HCT116 (cell line): ENCODE measurements at regions not wholly inside any gene's neighbourhood (a gene's known extent, or its start where the extent isn't known, plus 50 kb on each side); places are given as distances from the start of the nearest gene placed in this dataset.

Source experiments
- ATAC-seq: fragments of 200-7000 bp; cut with Tn5 transposase; 2 replicates; pipeline ENCODE4 v1.9.1; 2020; ENCODE audit warnings: mild to moderate bottlenecking, moderate library complexity
- BruUV-seq: library from RNA; stranded (reverse); fragments of 400-500 nt; replicated peaks from 2 replicates; lab custom pipeline; 2021; lab: Mats Ljungman, UMichigan
- CTCF ChIA-PET: fragments of 300-600 bp; sonication (Branson Sonifier 250); formaldehyde crosslinking; loops from one replicate; lab custom pipeline; 2021; ENCODE audit warnings: antibody characterized with exemption; lab: Charles Lee
- POLR2A ChIA-PET: fragments of 300-600, 350-600 bp; sonication (Branson Sonifier 250); formaldehyde crosslinking; loops from one replicate; lab custom pipeline; 2021; ENCODE audit warnings: antibody characterized with exemption; lab: Charles Lee
- RAD21 ChIA-PET, 2 experiments: fragments of 300-600 bp; sonication (Branson Sonifier 250); formaldehyde crosslinking; loops; one replicate each; lab custom pipeline; 2023; ENCODE audit warnings: low total read pairs in 2 of 2; ENCODE audit not compliant: uncharacterized antibody in 2 of 2, unreplicated experiment in 2 of 2, low non-redundant PET in 1 of 2; lab: Charles Lee
- DNase-seq: peaks from one replicate; pipeline ENCODE4 v3.0.0-alpha.2; 2010; ENCODE audit warnings: low read depth, low spot score
- H2AFZ ChIP-seq: fragments of 200-600 bp; shearing (Covaris generic), sonication (generic); 2 replicates; pipeline ENCODE4 v1.6.1; 2017; ENCODE audit warnings: low read depth, mixed run types, mixed read lengths, antibody characterized with exemption, low read length; ENCODE audit not compliant: poor library complexity, severe bottlenecking
- H3K27ac ChIP-seq: 2 replicates; pipeline ENCODE4 v1.5.1; 2012; ENCODE audit warnings: low read depth, low read length
- H3K27me3 ChIP-seq: fragments of 200-600 bp; sonication (generic); 2 replicates; pipeline ENCODE4 v1.6.1; 2016; ENCODE audit warnings: mixed run types, low read length, mixed read lengths; ENCODE audit not compliant: insufficient read depth
- H3K36me3 ChIP-seq, 2 experiments: fragments of 200-500 bp in 1 of 2; fragments of 200-600 bp in 1 of 2; sonication (Bioruptor generic) in 1 of 2; sonication (generic) in 1 of 2; 2 replicates each; pipeline versions ENCODE4 v1.5.1 to v1.6.1; 2014 to 2016; ENCODE audit warnings: low read length in 2 of 2, inconsistent platforms in 1 of 2, mixed read lengths in 1 of 2, mixed run types in 1 of 2; ENCODE audit not compliant: insufficient read depth in 2 of 2, control insufficient read depth in 1 of 2
- H3K4me1 ChIP-seq, 2 experiments: fragments of 200-600 bp in 1 of 2; sonication (generic) in 1 of 2; 2 replicates each; pipeline versions ENCODE4 v1.5.1 to v1.6.1; 2012 to 2017; ENCODE audit warnings: low read length in 2 of 2, inconsistent platforms in 1 of 2, mild to moderate bottlenecking in 1 of 2, mixed read lengths in 1 of 2, mixed run types in 1 of 2, moderate library complexity in 1 of 2; ENCODE audit not compliant: insufficient read depth in 2 of 2, control insufficient read depth in 1 of 2
- H3K4me2 ChIP-seq: fragments of 200-600 bp; sonication (generic); 2 replicates; pipeline ENCODE4 v1.6.1; 2017; ENCODE audit warnings: mixed run types, low read length, mixed read lengths
- H3K4me3 ChIP-seq, 2 experiments: fragments of 200-600 bp in 1 of 2; sonication (generic) in 1 of 2; replicated peaks in 1 of 2; 2 replicates each; pipeline ENCODE4 v1.5.1; 2011 to 2016; ENCODE audit warnings: low read length in 2 of 2, control low read depth in 1 of 2, low read depth in 1 of 2, mild to moderate bottlenecking in 1 of 2, mixed read lengths in 1 of 2, mixed run types in 1 of 2
- H3K79me2 ChIP-seq: fragments of 200-600 bp; sonication (generic); 2 replicates; pipeline ENCODE4 v1.6.1; 2017; ENCODE audit warnings: mild to moderate bottlenecking, mixed run types, low read length, moderate library complexity, mixed read lengths; ENCODE audit not compliant: insufficient read depth
- H3K9ac ChIP-seq: fragments of 200-600 bp; sonication (generic); 2 replicates; pipeline ENCODE4 v1.6.1; 2016; ENCODE audit warnings: low read length, mixed read lengths
- H3K9me2 ChIP-seq: fragments of 200-600 bp; sonication (generic), shearing (Covaris generic); 2 replicates; pipeline ENCODE4 v1.6.1; 2017; ENCODE audit warnings: mixed run types, mild to moderate bottlenecking, moderate library complexity; ENCODE audit not compliant: insufficient read depth
- H3K9me3 ChIP-seq, 2 experiments: fragments of 200-500 bp in 1 of 2; fragments of 200-600 bp in 1 of 2; sonication (Bioruptor generic) in 1 of 2; sonication (generic) in 1 of 2; 2 replicates each; pipeline ENCODE4 v1.6.1; 2014 to 2017; ENCODE audit warnings: low read length in 2 of 2, mixed read lengths in 2 of 2, inconsistent platforms in 1 of 2, low read depth in 1 of 2, mild to moderate bottlenecking in 1 of 2, mixed run types in 1 of 2, moderate library complexity in 1 of 2; ENCODE audit not compliant: control insufficient read depth in 1 of 2, insufficient read depth in 1 of 2
- H4K20me1 ChIP-seq: fragments of 200-600 bp; sonication (generic), shearing (Covaris generic); 2 replicates; pipeline ENCODE4 v1.6.1; 2017; ENCODE audit warnings: mixed run types, mild to moderate bottlenecking, moderate library complexity; ENCODE audit not compliant: insufficient read depth
- CBX3 ChIP-seq: IDR thresholded peaks from 2 replicates; pipeline ENCODE4 v1.6.1; 2012; ENCODE audit warnings: low read depth
- CEBPB ChIP-seq: IDR thresholded peaks from 2 replicates; pipeline ENCODE4 v1.6.1; 2012; ENCODE audit warnings: low read depth
- CTCF ChIP-seq, 3 experiments: fragments of 200-600 bp in 1 of 3; sonication (generic) in 1 of 3; IDR thresholded peaks in 2 of 3; conservative IDR thresholded peaks in 1 of 3; 2 replicates each; pipeline ENCODE4 v1.5.1; 2012 to 2017; ENCODE audit warnings: low read depth in 2 of 3, low read length in 2 of 3, antibody characterized with exemption in 1 of 3, borderline replicate concordance in 1 of 3, control low read depth in 1 of 3, mild to moderate bottlenecking in 1 of 3, mixed read lengths in 1 of 3, mixed run types in 1 of 3, moderate library complexity in 1 of 3; ENCODE audit not compliant: insufficient read depth in 1 of 3
- ELF1 ChIP-seq: IDR thresholded peaks from 2 replicates; pipeline ENCODE4 v1.6.1; 2012; ENCODE audit warnings: low read depth, borderline replicate concordance
- JUND ChIP-seq: IDR thresholded peaks from 2 replicates; pipeline ENCODE4 v1.6.1; 2012
- SIN3A ChIP-seq: IDR thresholded peaks from 2 replicates; pipeline ENCODE4 v1.6.1; 2012; ENCODE audit warnings: low read depth
- SP1 ChIP-seq: IDR thresholded peaks from 2 replicates; pipeline ENCODE4 v1.6.1; 2012; ENCODE audit warnings: low read depth
- TCF7L2 ChIP-seq: IDR thresholded peaks from 2 replicates; pipeline ENCODE4 v1.7.0; 2011; ENCODE audit warnings: borderline replicate concordance, inconsistent platforms; ENCODE audit not compliant: insufficient read depth, insufficient read length; ENCODE audit errors: extremely low read depth
- ZBTB33 ChIP-seq: IDR thresholded peaks from 2 replicates; pipeline ENCODE4 v1.6.1; 2011; ENCODE audit warnings: mild to moderate bottlenecking, low read length, moderate library complexity; ENCODE audit not compliant: insufficient replicate concordance; ENCODE audit errors: extremely low read depth
- ZFX ChIP-seq: fragments of 450-650 bp; IDR thresholded peaks from 2 replicates; pipeline ENCODE4 v1.6.1; 2017
- intact Hi-C: fragments of 100-400 bp; cut with micrococcal nuclease; formaldehyde crosslinking; loops from 2 replicates; pipeline ENCODE4 v1.10.0; 2022

GRCh38 chr18:55642191-55642590, 54.2 kb upstream of the TCF4 start:
- BruUV-seq: no TSS peak
- ChIA-PET RAD21 (no interaction called here), POLR2A (no interaction called here)
- H2AFZ ChIP-seq: no peak overlapping the region
- no peaks in the 10 kb centered on the region for H3K27me3 ChIP-seq
- TF ChIP-seq ZFX: no peak
- TF ChIP-seq, all 23 proteins: peak for 0
- intact Hi-C loops: no loop called here
- H3K4me1 ChIP-seq: no peaks in the 10 kb centered on the region
- H3K4me3 ChIP-seq: no peak overlapping the region
- no peak overlapping the region for H3K4me2 ChIP-seq
- CTCF ChIA-PET: no interaction called here
- no peaks in the 10 kb centered on the region for H4K20me1 ChIP-seq
- H3K36me3 ChIP-seq: no peaks in the 10 kb centered on the region
- DNase-seq (no peak), ATAC-seq (no peak)
- H3K9me2 ChIP-seq: no peaks in the 10 kb centered on the region
- H3K9ac ChIP-seq: no peak overlapping the region
- no peak overlapping the region for H3K27ac ChIP-seq
- H3K79me2 ChIP-seq: no peaks in the 10 kb centered on the region
- peaks cover 0 to 4% of the 10 kb centered on the region in 2 experiments; a peak in 3 of 4 replicates for H3K9me3 ChIP-seq

GRCh38 chr18:55641486-55641885, 53.5 kb upstream of the TCF4 start:
- RAD21 ChIA-PET: no interaction called here
- TF ChIP-seq ZBTB33 (no peak), TCF7L2 (no peak), SIN3A (no peak), CTCF (IDR thresholded peaks at IDR 0.05 in 2 of 3, conservative IDR thresholded peaks at IDR 0.05 in 1 of 3; ENCODE audit: borderline replicate concordance in 1 of 3, insufficient read depth in 1 of 3, low read depth in 2 of 3, low read length in 2 of 3) (no peak), JUND (no peak), ELF1 (no peak), CBX3 (no peak), CEBPB (no peak), SP1 (no peak)
- BruUV-seq: no TSS peak

More at GRCh38 chr18:55641486-55641885, 53.5 kb upstream of the TCF4 start:
- CTCF ChIA-PET: no interaction called here
- Histone ChIP-seq H2AFZ (no peak overlapping the region), H3K4me1 (no peaks in the 10 kb centered on the region), H3K36me3 (no peaks in the 10 kb centered on the region), H3K27me3 (no peaks in the 10 kb centered on the region), H3K4me3 (no peak overlapping the region), H3K9me3 (peaks cover 0 to 2% of the 10 kb centered on the region in 2 experiments; a peak in 2 of 4 replicates), H3K79me2 (no peaks in the 10 kb centered on the region), H4K20me1 (no peaks in the 10 kb centered on the region), H3K9me2 (no peaks in the 10 kb centered on the region), H3K4me2 (no peak overlapping the region), H3K27ac (no peak overlapping the region), H3K9ac (no peak overlapping the region)
- POLR2A ChIA-PET: no interaction called here
- no peak for DNase-seq
- no peak for ATAC-seq
- intact Hi-C loops: no loop called here
